GM23338 (cell line): ENCODE measurements at regions not wholly inside any gene's neighbourhood (a gene's known extent, or its start where the extent isn't known, plus 50 kb on each side); places are given as distances from the start of the nearest gene placed in this dataset.

Source experiments
- ATAC-seq: fragments of 200-7000 bp; cut with Tn5 transposase; 3 replicates; pipeline ENCODE4 v1.9.1; 2020
- DNase-seq: peaks from one replicate; pipeline ENCODE4 v3.0.0-alpha.2; 2015; ENCODE audit warnings: low spot score
- H2AFZ ChIP-seq: fragments of 200-600 bp; sonication (generic); 2 replicates; pipeline ENCODE4 v1.8.0; 2016; ENCODE audit warnings: antibody characterized with exemption, mild to moderate bottlenecking, moderate library complexity
- H3F3A ChIP-seq: fragments of 200-600 bp; sonication (generic); replicated peaks from 2 replicates; pipeline ENCODE4 v1.8.0; 2017; ENCODE audit warnings: antibody characterized with exemption, mixed run types, low read depth
- H3K27ac ChIP-seq: fragments of 200-600 bp; sonication (generic); 2 replicates; pipeline ENCODE4 v1.6.1; 2016; ENCODE audit warnings: low read depth
- H3K27me3 ChIP-seq: fragments of 200-600 bp; sonication (generic); 2 replicates; pipeline ENCODE4 v1.8.0; 2016; ENCODE audit warnings: mild to moderate bottlenecking, mixed run types, moderate library complexity; ENCODE audit not compliant: insufficient read depth
- H3K36me3 ChIP-seq: fragments of 200-600 bp; sonication (generic); 2 replicates; pipeline ENCODE4 v1.8.0; 2016; ENCODE audit warnings: mild to moderate bottlenecking; ENCODE audit not compliant: insufficient read depth
- H3K4me1 ChIP-seq: fragments of 200-600 bp; sonication (generic); 2 replicates; pipeline ENCODE4 v1.8.0; 2016; ENCODE audit warnings: mild to moderate bottlenecking, moderate library complexity; ENCODE audit not compliant: insufficient read depth
- H3K4me2 ChIP-seq: fragments of 200-600 bp; sonication (generic); 2 replicates; pipeline ENCODE4 v1.7.1; 2017; ENCODE audit warnings: mixed run types
- H3K4me3 ChIP-seq: fragments of 200-600 bp; sonication (generic); 2 replicates; pipeline ENCODE4 v1.6.1; 2016; ENCODE audit warnings: mixed run types
- H3K79me2 ChIP-seq: fragments of 200-600 bp; sonication (generic); replicated peaks from 2 replicates; pipeline ENCODE4 v1.8.0; 2017; ENCODE audit warnings: mild to moderate bottlenecking; ENCODE audit not compliant: insufficient read depth
- H3K9me2 ChIP-seq: fragments of 200-600 bp; sonication (generic); 2 replicates; pipeline ENCODE4 v1.8.0; 2017; ENCODE audit not compliant: insufficient read depth
- H4K20me1 ChIP-seq: fragments of 200-600 bp; sonication (generic); replicated peaks from 2 replicates; pipeline ENCODE4 v1.8.0; 2017; ENCODE audit warnings: mild to moderate bottlenecking; ENCODE audit not compliant: insufficient read depth
- H3K27ac Mint-ChIP-seq: 2 replicates; pipeline ENCODE4 v1.8.0; 2020; ENCODE audit warnings: inconsistent platforms, mild to moderate bottlenecking, moderate library complexity, mixed read lengths
- H3K27me3 Mint-ChIP-seq: 3 replicates; pipeline ENCODE4 v1.8.0; 2022; ENCODE audit warnings: low read depth, mild to moderate bottlenecking, moderate library complexity, mixed read lengths, inconsistent platforms; ENCODE audit not compliant: insufficient read depth, poor library complexity
- H3K36me3 Mint-ChIP-seq: 3 replicates; pipeline ENCODE4 v1.8.0; 2021; ENCODE audit warnings: low read depth, mild to moderate bottlenecking, inconsistent platforms, moderate library complexity, mixed read lengths
- H3K4me1 Mint-ChIP-seq: 3 replicates; pipeline ENCODE4 v1.8.0; 2020; ENCODE audit warnings: mild to moderate bottlenecking, inconsistent platforms, mixed read lengths
- H3K4me3 Mint-ChIP-seq: 3 replicates; pipeline ENCODE4 v1.8.0; 2021; ENCODE audit warnings: moderate library complexity, mild to moderate bottlenecking, inconsistent platforms, mixed read lengths
- H3K9me3 Mint-ChIP-seq: 3 replicates; pipeline ENCODE4 v1.8.0; 2020; ENCODE audit warnings: moderate library complexity, mild to moderate bottlenecking, inconsistent platforms, mixed read lengths
- EZH2phosphoT487 ChIP-seq: fragments of 200-600 bp; sonication (generic); IDR thresholded peaks from one replicate; pipeline ENCODE4 v1.8.1; 2018; ENCODE audit warnings: antibody characterized with exemption; ENCODE audit not compliant: unreplicated experiment
- REST ChIP-seq: IDR thresholded peaks from one replicate; pipeline ENCODE4 v1.6.1; 2018; ENCODE audit warnings: antibody characterized with exemption; ENCODE audit not compliant: unreplicated experiment
- ZNF114 ChIP-seq: fragments of 250-450 bp; sonication (Bioruptor Pico); IDR thresholded peaks from 2 replicates; pipeline ENCODE4 v1.5.0; 2020; ENCODE audit warnings: mild to moderate bottlenecking, moderate library complexity
- ZNF331 ChIP-seq: fragments of 250-450 bp; sonication (Bioruptor Pico); IDR thresholded peaks from 2 replicates; pipeline ENCODE4 v1.5.0; 2020; ENCODE audit warnings: low read depth, mild to moderate bottlenecking, moderate library complexity
- TF ChIP-seq, protein P1 (sequence below): fragments of 250-450 bp; sonication (Bioruptor Pico); IDR thresholded peaks from 2 replicates; pipeline ENCODE4 v1.5.0; 2020; ENCODE audit warnings: mild to moderate bottlenecking, moderate library complexity

GRCh38 chrX:149267878-149268813 is 237.0 kb downstream of the IDS start:
- TF ChIP-seq ZNF114 (CRISPR knock-in tag): no peak
- TF ChIP-seq EZH2phosphoT487: no peak
- TF ChIP-seq ZNF331 (CRISPR knock-in tag): no peak
- TF ChIP-seq REST: no peak
- TF ChIP-seq, protein P1, sequence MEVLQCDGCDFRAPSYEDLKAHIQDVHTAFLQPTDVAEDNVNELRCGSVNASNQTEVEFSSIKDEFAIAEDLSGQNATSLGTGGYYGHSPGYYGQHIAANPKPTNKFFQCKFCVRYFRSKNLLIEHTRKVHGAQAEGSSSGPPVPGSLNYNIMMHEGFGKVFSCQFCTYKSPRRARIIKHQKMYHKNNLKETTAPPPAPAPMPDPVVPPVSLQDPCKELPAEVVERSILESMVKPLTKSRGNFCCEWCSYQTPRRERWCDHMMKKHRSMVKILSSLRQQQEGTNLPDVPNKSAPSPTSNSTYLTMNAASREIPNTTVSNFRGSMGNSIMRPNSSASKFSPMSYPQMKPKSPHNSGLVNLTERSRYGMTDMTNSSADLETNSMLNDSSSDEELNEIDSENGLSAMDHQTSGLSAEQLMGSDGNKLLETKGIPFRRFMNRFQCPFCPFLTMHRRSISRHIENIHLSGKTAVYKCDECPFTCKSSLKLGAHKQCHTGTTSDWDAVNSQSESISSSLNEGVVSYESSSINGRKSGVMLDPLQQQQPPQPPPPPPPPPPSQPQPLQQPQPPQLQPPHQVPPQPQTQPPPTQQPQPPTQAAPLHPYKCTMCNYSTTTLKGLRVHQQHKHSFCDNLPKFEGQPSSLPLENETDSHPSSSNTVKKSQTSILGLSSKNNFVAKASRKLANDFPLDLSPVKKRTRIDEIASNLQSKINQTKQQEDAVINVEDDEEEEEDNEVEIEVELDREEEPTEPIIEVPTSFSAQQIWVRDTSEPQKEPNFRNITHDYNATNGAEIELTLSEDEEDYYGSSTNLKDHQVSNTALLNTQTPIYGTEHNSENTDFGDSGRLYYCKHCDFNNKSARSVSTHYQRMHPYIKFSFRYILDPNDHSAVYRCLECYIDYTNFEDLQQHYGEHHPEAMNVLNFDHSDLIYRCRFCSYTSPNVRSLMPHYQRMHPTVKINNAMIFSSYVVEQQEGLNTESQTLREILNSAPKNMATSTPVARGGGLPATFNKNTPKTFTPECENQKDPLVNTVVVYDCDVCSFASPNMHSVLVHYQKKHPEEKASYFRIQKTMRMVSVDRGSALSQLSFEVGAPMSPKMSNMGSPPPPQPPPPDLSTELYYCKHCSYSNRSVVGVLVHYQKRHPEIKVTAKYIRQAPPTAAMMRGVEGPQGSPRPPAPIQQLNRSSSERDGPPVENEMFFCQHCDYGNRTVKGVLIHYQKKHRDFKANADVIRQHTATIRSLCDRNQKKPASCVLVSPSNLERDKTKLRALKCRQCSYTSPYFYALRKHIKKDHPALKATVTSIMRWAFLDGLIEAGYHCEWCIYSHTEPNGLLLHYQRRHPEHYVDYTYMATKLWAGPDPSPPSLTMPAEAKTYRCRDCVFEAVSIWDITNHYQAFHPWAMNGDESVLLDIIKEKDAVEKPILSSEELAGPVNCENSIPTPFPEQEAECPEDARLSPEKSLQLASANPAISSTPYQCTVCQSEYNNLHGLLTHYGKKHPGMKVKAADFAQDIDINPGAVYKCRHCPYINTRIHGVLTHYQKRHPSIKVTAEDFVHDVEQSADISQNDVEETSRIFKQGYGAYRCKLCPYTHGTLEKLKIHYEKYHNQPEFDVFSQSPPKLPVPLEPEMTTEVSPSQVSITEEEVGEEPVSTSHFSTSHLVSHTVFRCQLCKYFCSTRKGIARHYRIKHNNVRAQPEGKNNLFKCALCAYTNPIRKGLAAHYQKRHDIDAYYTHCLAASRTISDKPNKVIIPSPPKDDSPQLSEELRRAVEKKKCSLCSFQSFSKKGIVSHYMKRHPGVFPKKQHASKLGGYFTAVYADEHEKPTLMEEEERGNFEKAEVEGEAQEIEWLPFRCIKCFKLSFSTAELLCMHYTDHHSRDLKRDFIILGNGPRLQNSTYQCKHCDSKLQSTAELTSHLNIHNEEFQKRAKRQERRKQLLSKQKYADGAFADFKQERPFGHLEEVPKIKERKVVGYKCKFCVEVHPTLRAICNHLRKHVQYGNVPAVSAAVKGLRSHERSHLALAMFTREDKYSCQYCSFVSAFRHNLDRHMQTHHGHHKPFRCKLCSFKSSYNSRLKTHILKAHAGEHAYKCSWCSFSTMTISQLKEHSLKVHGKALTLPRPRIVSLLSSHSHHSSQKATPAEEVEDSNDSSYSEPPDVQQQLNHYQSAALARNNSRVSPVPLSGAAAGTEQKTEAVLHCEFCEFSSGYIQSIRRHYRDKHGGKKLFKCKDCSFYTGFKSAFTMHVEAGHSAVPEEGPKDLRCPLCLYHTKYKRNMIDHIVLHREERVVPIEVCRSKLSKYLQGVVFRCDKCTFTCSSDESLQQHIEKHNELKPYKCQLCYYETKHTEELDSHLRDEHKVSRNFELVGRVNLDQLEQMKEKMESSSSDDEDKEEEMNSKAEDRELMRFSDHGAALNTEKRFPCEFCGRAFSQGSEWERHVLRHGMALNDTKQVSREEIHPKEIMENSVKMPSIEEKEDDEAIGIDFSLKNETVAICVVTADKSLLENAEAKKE: no peak
- H3K9me2 ChIP-seq: no peaks in the 10 kb centered on the region

More at GRCh38 chrX:149267878-149268813, 237.0 kb downstream of the IDS start:
- Histone ChIP-seq H3K4me1 (no peaks in the 10 kb centered on the region), H3K36me3 (no peaks in the 10 kb centered on the region), H4K20me1 (no peaks in the 10 kb centered on the region), H3K79me2 (no peaks in the 10 kb centered on the region), H3F3A (no peaks in the 10 kb centered on the region), H3K4me3 (no peak overlapping the region), H3K27me3 (no peaks in the 10 kb centered on the region), H3K27ac (no peak overlapping the region), H2AFZ (no peak overlapping the region), H3K4me2 (no peak overlapping the region)
- Mint-ChIP-seq H3K4me3 (no peak overlapping the region), H3K36me3 (no peaks in the 10 kb centered on the region), H3K9me3 (no peaks in the 10 kb centered on the region; the same call in 2 of the 3 replicates), H3K27me3 (peaks cover 2% of the 10 kb centered on the region), H3K4me1 (no peaks in the 10 kb centered on the region), H3K27ac (no peak overlapping the region)
- ATAC-seq: no peak
- no peak for DNase-seq
